GM12892 (cell line): ENCODE measurements at regions not wholly inside any gene's neighbourhood (a gene's known extent, or its start where the extent isn't known, plus 50 kb on each side); places are given as distances from the start of the nearest gene placed in this dataset.

Experiments
- DNase-seq: peaks from one replicate; pipeline ENCODE4 v3.0.0; 2011; ENCODE audit not compliant: insufficient read length
- FAIRE-seq: peaks from 2 replicates; lab custom pipeline; 2011; peaks lifted over from hg19 to GRCh38; lab: Jason Lieb, UNC
- POLR2A ChIP-seq: IDR thresholded peaks from 2 replicates; pipeline ENCODE4 v1.6.1; 2011; ENCODE audit warnings: low read depth, low read length, control low read depth
- POLR2AphosphoS5 ChIP-seq: IDR thresholded peaks from 2 replicates; pipeline ENCODE4 v1.6.1; 2011; ENCODE audit warnings: low read depth, low read length, control low read depth
- TAF1 ChIP-seq: IDR thresholded peaks from 2 replicates; pipeline ENCODE4 v1.6.1; 2011; ENCODE audit warnings: low read depth, mild to moderate bottlenecking, control low read depth, low read length, borderline replicate concordance

- DNase-seq (no peak), FAIRE-seq (no peak)
- no peak for TF ChIP-seq POLR2AphosphoS5
- no peak for TF ChIP-seq POLR2A
- TF ChIP-seq TAF1 = no peak
These were observed 352.7 kb downstream of the MLLT3 start for GRCh38 chr9:20269620-20270019.

GRCh38 chr9:20264896-20265295 is 357.4 kb downstream of the MLLT3 start:
- no peak for DNase-seq
- TF ChIP-seq POLR2AphosphoS5 = no peak
- TF ChIP-seq POLR2A = no peak
- TF ChIP-seq TAF1 = no peak
- FAIRE-seq = no peak

GRCh38 chr9:20262611-20263010 is 359.7 kb downstream of the MLLT3 start:
- DNase-seq (no peak), FAIRE-seq (no peak)
- no peak for TF ChIP-seq POLR2A
- TF ChIP-seq POLR2AphosphoS5 = no peak
- TF ChIP-seq TAF1 = no peak

GRCh38 chr9:20256284-20256948 is 365.9 kb downstream of the MLLT3 start:
- FAIRE-seq (no peak), DNase-seq (no peak)
- TF ChIP-seq POLR2A = no peak
- no peak for TF ChIP-seq POLR2AphosphoS5
- no peak for TF ChIP-seq TAF1

GRCh38 chr9:20255052-20255451 is 367.2 kb downstream of the MLLT3 start:
- no peak for DNase-seq
- FAIRE-seq = no peak
- TF ChIP-seq POLR2A (no peak), POLR2AphosphoS5 (no peak), TAF1 (no peak)

- no peak for TF ChIP-seq POLR2AphosphoS5
- TF ChIP-seq TAF1 = no peak
- TF ChIP-seq POLR2A = no peak
- DNase-seq (no peak), FAIRE-seq (no peak)
These were observed 368.7 kb downstream of the MLLT3 start for GRCh38 chr9:20253635-20254034.

GRCh38 chr9:20252778-20253177 is 369.5 kb downstream of the MLLT3 start:
- FAIRE-seq (no peak), DNase-seq (no peak)
- no peak for TF ChIP-seq TAF1
- no peak for TF ChIP-seq POLR2AphosphoS5
- TF ChIP-seq POLR2A = no peak

GRCh38 chr9:20250791-20251190 is 371.5 kb downstream of the MLLT3 start:
- TF ChIP-seq POLR2AphosphoS5 (no peak), TAF1 (no peak), POLR2A (no peak)
- FAIRE-seq (no peak), DNase-seq (no peak)

GRCh38 chr9:20244271-20244670 is 378.0 kb downstream of the MLLT3 start:
- no peak for TF ChIP-seq POLR2AphosphoS5
- TF ChIP-seq TAF1 = no peak
- TF ChIP-seq POLR2A = no peak
- DNase-seq (no peak), FAIRE-seq (no peak)

- no peak for TF ChIP-seq POLR2A
- no peak for TF ChIP-seq POLR2AphosphoS5
- TF ChIP-seq TAF1 = no peak
- DNase-seq = no peak
- FAIRE-seq = no peak
These were observed 378.5 kb downstream of the MLLT3 start for GRCh38 chr9:20243841-20244240.

- FAIRE-seq (no peak), DNase-seq (peak; percentile 15)
- TF ChIP-seq POLR2AphosphoS5 (no peak), POLR2A (no peak), TAF1 (no peak)
These were observed 379.6 kb downstream of the MLLT3 start for GRCh38 chr9:20242510-20243189.

GRCh38 chr9:20240498-20240897 is 381.8 kb downstream of the MLLT3 start:
- FAIRE-seq = no peak
- TF ChIP-seq POLR2A (no peak), POLR2AphosphoS5 (no peak), TAF1 (no peak)
- no peak for DNase-seq

GRCh38 chr9:20238921-20239320 is 383.4 kb downstream of the MLLT3 start:
- DNase-seq = no peak
- no peak for TF ChIP-seq TAF1
- no peak for TF ChIP-seq POLR2AphosphoS5
- TF ChIP-seq POLR2A = no peak
- FAIRE-seq = no peak
